AG20443 (cell line): ENCODE measurements at regions not wholly inside any gene's neighbourhood (a gene's known extent, or its start where the extent isn't known, plus 50 kb on each side); places are given as distances from the start of the nearest gene placed in this dataset.

Experiments
- DNase-seq: peaks from one replicate; pipeline ENCODE4 v3.0.0; 2012; ENCODE audit warnings: low spot score, mixed read lengths

GRCh38 chr6:157772820-157773219, 50.2 kb upstream of the SNX9 start:
- DNase-seq, result no peak
